Liver (tissue), 8 donors: ENCODE measurements at regions not wholly inside any gene's neighbourhood (a gene's known extent, or its start where the extent isn't known, plus 50 kb on each side); places are given as distances from the start of the nearest gene placed in this dataset.

ENCODE experiments used
- DNase-seq: peaks from one replicate; pipeline ENCODE4 v3.0.0-alpha.2; 2017; ENCODE audit warnings: low spot score
- H3K27ac ChIP-seq, 2 donors: one replicate each; pipeline ENCODE4 v1.7.0; 2013; ENCODE audit warnings: inconsistent platforms in 2 of 2, low read length in 2 of 2, control low read depth in 1 of 2, low read depth in 1 of 2, mild to moderate bottlenecking in 1 of 2
- H3K27me3 ChIP-seq, 4 donors: one replicate each; pipeline versions ENCODE4 v1.6.1 to v1.7.0; 2013; ENCODE audit warnings: low read length in 3 of 4, inconsistent platforms in 1 of 4, mild to moderate bottlenecking in 1 of 4, moderate library complexity in 1 of 4; ENCODE audit not compliant: control insufficient read depth in 4 of 4, insufficient read depth in 4 of 4
- H3K36me3 ChIP-seq, 4 donors: one replicate each; pipeline versions ENCODE4 v1.6.1 to v1.7.0; 2013; ENCODE audit warnings: low read length in 3 of 4, mild to moderate bottlenecking in 3 of 4, low read depth in 1 of 4, moderate library complexity in 1 of 4; ENCODE audit not compliant: control insufficient read depth in 4 of 4, insufficient read depth in 3 of 4
- H3K4me1 ChIP-seq, 4 donors: one replicate each; pipeline versions ENCODE4 v1.6.1 to v1.7.0; 2013; ENCODE audit warnings: low read length in 3 of 4, mild to moderate bottlenecking in 3 of 4, moderate library complexity in 1 of 4; ENCODE audit not compliant: control insufficient read depth in 4 of 4, insufficient read depth in 4 of 4
- H3K4me3 ChIP-seq, 3 donors: one replicate each; pipeline versions ENCODE4 v1.6.1 to v1.7.0; 2013; ENCODE audit warnings: low read length in 3 of 3, control low read depth in 1 of 3, low read depth in 1 of 3, mild to moderate bottlenecking in 1 of 3
- H3K9ac ChIP-seq, 2 donors: one replicate each; pipeline ENCODE4 v1.7.0; 2013; ENCODE audit warnings: low read length in 2 of 2, mild to moderate bottlenecking in 2 of 2, moderate library complexity in 2 of 2, control low read depth in 1 of 2, low read depth in 1 of 2
- H3K9me3 ChIP-seq, 4 donors: one replicate each; pipeline versions ENCODE4 v1.6.1 to v1.7.0; 2013; ENCODE audit warnings: low read length in 3 of 4; ENCODE audit not compliant: control insufficient read depth in 4 of 4
- EGR1 ChIP-seq, 2 donors: IDR thresholded peaks; 2 replicates each; pipeline ENCODE4 v1.6.1; 2016 to 2018; ENCODE audit warnings: antibody characterized with exemption in 2 of 2, low read depth in 2 of 2
- FOXA1 ChIP-seq: IDR thresholded peaks from 2 replicates; pipeline ENCODE4 v1.6.1; 2016; ENCODE audit warnings: antibody characterized with exemption
- FOXA2 ChIP-seq: IDR thresholded peaks from 2 replicates; pipeline ENCODE4 v1.6.1; 2016; ENCODE audit warnings: antibody characterized with exemption
- GABPA ChIP-seq, 2 donors: IDR thresholded peaks in 1 of 2; conservative IDR thresholded peaks in 1 of 2; 2 replicates each; pipeline ENCODE4 v1.6.1; 2016; ENCODE audit warnings: antibody characterized with exemption in 2 of 2, mild to moderate bottlenecking in 1 of 2, moderate library complexity in 1 of 2
- HNF4A ChIP-seq, 2 donors: conservative IDR thresholded peaks; 2 replicates each; pipeline ENCODE4 v1.6.1; 2016; ENCODE audit warnings: antibody characterized with exemption in 2 of 2, mild to moderate bottlenecking in 2 of 2
- HNF4G ChIP-seq: IDR thresholded peaks from 2 replicates; pipeline ENCODE4 v1.6.1; 2016; ENCODE audit warnings: antibody characterized with exemption
- JUND ChIP-seq, 2 donors: IDR thresholded peaks; 2 replicates each; pipeline ENCODE4 v1.6.1; 2016; ENCODE audit warnings: antibody characterized with exemption in 2 of 2
- NR2F2 ChIP-seq: IDR thresholded peaks from 2 replicates; pipeline ENCODE4 v1.6.1; 2016; ENCODE audit warnings: antibody characterized with exemption
- RAD21 ChIP-seq, 2 donors: IDR thresholded peaks; 2 replicates each; pipeline ENCODE4 v1.6.1; 2016; ENCODE audit warnings: antibody characterized with exemption in 2 of 2, mild to moderate bottlenecking in 2 of 2
- RXRA ChIP-seq, 2 donors: IDR thresholded peaks; 2 replicates each; pipeline ENCODE4 v1.6.1; 2017 to 2018; ENCODE audit warnings: antibody characterized with exemption in 2 of 2, mild to moderate bottlenecking in 1 of 2
- SP1 ChIP-seq: IDR thresholded peaks from 2 replicates; pipeline ENCODE4 v1.6.1; 2018; ENCODE audit warnings: antibody characterized with exemption, mild to moderate bottlenecking
- TAF1 ChIP-seq: conservative IDR thresholded peaks from 2 replicates; pipeline ENCODE4 v1.6.1; 2016; ENCODE audit warnings: antibody characterized with exemption, mild to moderate bottlenecking
- YY1 ChIP-seq: IDR thresholded peaks from 2 replicates; pipeline ENCODE4 v1.6.1; 2016; ENCODE audit warnings: antibody characterized with exemption, mild to moderate bottlenecking
- WGBS: extraction: QIAGEN DNeasy Blood & Tissue Kit; methylation state at CpG from one replicate; pipeline ENCODE4 v1.1.7; 2013; 5-methylcytosine and 5-hydroxymethylcytosine counted together
- TF ChIP-seq, protein P1 (sequence below): IDR thresholded peaks from 2 replicates; pipeline ENCODE4 v1.6.1; 2016; ENCODE audit warnings: antibody characterized with exemption
- TF ChIP-seq, protein P2 (sequence below): fragments of 150-350 bp; IDR thresholded peaks from 2 replicates; pipeline ENCODE4 v1.5.1; 2017; ENCODE audit warnings: improper control_type of control experiment, low read depth, low read length; ENCODE audit not compliant: missing input control
- TF ChIP-seq, protein P3 (sequence below): IDR thresholded peaks from 2 replicates; pipeline ENCODE4 v1.6.1; 2016; ENCODE audit warnings: antibody characterized with exemption
- TF ChIP-seq, protein P4 (sequence below): IDR thresholded peaks from 2 replicates; pipeline ENCODE4 v1.6.1; 2016; ENCODE audit warnings: antibody characterized with exemption, mild to moderate bottlenecking
- TF ChIP-seq, protein P5 (sequence below): IDR thresholded peaks from 2 replicates; pipeline ENCODE4 v1.6.1; 2016; ENCODE audit warnings: antibody characterized with exemption
- donor health status: healthy.
- donor health status: healthy.
- donor health status: healthy.
- donor health status: healthy.
- donor health status: healthy.

DNA sequence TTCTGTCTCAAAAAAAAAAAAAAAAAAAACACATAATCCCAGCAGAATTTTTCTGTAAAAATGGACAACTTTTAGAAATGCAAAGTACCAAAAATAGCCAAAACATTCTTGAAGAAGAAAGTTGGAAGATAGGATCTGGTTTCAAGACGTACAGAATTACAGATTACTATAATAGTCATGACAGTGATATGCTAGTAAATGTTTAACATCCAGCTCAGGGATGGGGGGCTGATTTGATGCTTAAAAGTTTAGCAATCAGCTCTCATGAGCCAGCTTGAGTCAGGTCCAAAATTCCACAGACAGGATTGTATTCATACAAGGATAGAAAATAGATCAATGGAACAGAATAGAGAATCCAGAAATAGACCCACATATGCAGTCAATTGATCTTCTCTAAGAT lies 100.5 kb downstream of the CYB561 start:
- TF ChIP-seq HNF4G (no peak), RXRA (IDR thresholded peaks at IDR 0.05) (no peak), FOXA1 (no peak), JUND (IDR thresholded peaks at IDR 0.05) (no peak), EGR1 (IDR thresholded peaks at IDR 0.05; ENCODE audit: low read depth in 2 of 2) (no peak), FOXA2 (no peak), RAD21 (IDR thresholded peaks at IDR 0.05) (no peak), HNF4A (conservative IDR thresholded peaks at IDR 0.05) (no peak)
- TF ChIP-seq, protein P1, sequence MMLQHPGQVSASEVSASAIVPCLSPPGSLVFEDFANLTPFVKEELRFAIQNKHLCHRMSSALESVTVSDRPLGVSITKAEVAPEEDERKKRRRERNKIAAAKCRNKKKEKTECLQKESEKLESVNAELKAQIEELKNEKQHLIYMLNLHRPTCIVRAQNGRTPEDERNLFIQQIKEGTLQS = no peak
- TF ChIP-seq, protein P2, sequence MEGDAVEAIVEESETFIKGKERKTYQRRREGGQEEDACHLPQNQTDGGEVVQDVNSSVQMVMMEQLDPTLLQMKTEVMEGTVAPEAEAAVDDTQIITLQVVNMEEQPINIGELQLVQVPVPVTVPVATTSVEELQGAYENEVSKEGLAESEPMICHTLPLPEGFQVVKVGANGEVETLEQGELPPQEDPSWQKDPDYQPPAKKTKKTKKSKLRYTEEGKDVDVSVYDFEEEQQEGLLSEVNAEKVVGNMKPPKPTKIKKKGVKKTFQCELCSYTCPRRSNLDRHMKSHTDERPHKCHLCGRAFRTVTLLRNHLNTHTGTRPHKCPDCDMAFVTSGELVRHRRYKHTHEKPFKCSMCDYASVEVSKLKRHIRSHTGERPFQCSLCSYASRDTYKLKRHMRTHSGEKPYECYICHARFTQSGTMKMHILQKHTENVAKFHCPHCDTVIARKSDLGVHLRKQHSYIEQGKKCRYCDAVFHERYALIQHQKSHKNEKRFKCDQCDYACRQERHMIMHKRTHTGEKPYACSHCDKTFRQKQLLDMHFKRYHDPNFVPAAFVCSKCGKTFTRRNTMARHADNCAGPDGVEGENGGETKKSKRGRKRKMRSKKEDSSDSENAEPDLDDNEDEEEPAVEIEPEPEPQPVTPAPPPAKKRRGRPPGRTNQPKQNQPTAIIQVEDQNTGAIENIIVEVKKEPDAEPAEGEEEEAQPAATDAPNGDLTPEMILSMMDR = no peak
- TF ChIP-seq, protein P3, sequence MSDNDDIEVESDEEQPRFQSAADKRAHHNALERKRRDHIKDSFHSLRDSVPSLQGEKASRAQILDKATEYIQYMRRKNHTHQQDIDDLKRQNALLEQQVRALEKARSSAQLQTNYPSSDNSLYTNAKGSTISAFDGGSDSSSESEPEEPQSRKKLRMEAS = no peak
- Histone ChIP-seq H3K4me1 (peaks cover 0 to 2% (median 0%) of the 10 kb centered on the region in 4 donors), H3K36me3 (no peaks in the 10 kb centered on the region), H3K9ac (no peak overlapping the region), H3K27ac (no peak overlapping the region), H3K9me3 (no peaks in the 10 kb centered on the region), H3K27me3 (no peaks in the 10 kb centered on the region), H3K4me3 (no peak overlapping the region)
- WGBS = 37% methylated on average over 1 of the region's 1 CpG
- DNase-seq = no peak

DNA sequence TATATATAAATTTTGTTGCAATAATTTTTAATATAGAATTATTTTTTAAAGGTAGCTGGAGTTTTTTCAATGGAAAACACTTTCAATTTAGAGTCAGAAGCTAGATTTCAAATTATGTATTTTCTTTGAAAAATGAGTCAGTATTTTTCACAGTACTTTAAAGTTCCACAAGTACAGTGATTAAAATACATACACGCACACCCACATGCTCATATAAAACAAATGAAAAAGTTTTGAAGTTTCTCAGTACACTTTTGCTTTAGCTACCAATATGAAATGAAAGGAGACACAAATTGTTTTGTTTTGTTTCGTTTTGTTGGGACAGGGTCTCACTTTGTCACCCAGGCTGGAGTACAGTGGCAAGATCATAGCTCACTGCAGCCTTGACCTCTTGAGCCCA lies 98.6 kb downstream of the CYB561 start:
- H3K9me3 ChIP-seq = no peaks in the 10 kb centered on the region
- TF ChIP-seq, protein P4, sequence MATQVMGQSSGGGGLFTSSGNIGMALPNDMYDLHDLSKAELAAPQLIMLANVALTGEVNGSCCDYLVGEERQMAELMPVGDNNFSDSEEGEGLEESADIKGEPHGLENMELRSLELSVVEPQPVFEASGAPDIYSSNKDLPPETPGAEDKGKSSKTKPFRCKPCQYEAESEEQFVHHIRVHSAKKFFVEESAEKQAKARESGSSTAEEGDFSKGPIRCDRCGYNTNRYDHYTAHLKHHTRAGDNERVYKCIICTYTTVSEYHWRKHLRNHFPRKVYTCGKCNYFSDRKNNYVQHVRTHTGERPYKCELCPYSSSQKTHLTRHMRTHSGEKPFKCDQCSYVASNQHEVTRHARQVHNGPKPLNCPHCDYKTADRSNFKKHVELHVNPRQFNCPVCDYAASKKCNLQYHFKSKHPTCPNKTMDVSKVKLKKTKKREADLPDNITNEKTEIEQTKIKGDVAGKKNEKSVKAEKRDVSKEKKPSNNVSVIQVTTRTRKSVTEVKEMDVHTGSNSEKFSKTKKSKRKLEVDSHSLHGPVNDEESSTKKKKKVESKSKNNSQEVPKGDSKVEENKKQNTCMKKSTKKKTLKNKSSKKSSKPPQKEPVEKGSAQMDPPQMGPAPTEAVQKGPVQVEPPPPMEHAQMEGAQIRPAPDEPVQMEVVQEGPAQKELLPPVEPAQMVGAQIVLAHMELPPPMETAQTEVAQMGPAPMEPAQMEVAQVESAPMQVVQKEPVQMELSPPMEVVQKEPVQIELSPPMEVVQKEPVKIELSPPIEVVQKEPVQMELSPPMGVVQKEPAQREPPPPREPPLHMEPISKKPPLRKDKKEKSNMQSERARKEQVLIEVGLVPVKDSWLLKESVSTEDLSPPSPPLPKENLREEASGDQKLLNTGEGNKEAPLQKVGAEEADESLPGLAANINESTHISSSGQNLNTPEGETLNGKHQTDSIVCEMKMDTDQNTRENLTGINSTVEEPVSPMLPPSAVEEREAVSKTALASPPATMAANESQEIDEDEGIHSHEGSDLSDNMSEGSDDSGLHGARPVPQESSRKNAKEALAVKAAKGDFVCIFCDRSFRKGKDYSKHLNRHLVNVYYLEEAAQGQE = no peak
- TF ChIP-seq, protein P1 = no peak
- TF ChIP-seq HNF4G (no peak), JUND (IDR thresholded peaks at IDR 0.05) (no peak), FOXA1 (no peak), EGR1 (IDR thresholded peaks at IDR 0.05; ENCODE audit: low read depth in 2 of 2) (no peak), GABPA (IDR thresholded peaks at IDR 0.05 in 1 of 2, conservative IDR thresholded peaks at IDR 0.05 in 1 of 2) (no peak), SP1 (no peak), RAD21 (IDR thresholded peaks at IDR 0.05) (no peak), RXRA (IDR thresholded peaks at IDR 0.05) (no peak), FOXA2 (no peak), TAF1 (no peak), NR2F2 (no peak), YY1 (no peak), HNF4A (conservative IDR thresholded peaks at IDR 0.05) (no peak)
- TF ChIP-seq, protein P3 = no peak
- TF ChIP-seq, protein P5, sequence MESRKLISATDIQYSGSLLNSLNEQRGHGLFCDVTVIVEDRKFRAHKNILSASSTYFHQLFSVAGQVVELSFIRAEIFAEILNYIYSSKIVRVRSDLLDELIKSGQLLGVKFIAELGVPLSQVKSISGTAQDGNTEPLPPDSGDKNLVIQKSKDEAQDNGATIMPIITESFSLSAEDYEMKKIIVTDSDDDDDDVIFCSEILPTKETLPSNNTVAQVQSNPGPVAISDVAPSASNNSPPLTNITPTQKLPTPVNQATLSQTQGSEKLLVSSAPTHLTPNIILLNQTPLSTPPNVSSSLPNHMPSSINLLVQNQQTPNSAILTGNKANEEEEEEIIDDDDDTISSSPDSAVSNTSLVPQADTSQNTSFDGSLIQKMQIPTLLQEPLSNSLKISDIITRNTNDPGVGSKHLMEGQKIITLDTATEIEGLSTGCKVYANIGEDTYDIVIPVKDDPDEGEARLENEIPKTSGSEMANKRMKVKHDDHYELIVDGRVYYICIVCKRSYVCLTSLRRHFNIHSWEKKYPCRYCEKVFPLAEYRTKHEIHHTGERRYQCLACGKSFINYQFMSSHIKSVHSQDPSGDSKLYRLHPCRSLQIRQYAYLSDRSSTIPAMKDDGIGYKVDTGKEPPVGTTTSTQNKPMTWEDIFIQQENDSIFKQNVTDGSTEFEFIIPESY = no peak
- H3K4me3 ChIP-seq = no peak overlapping the region
- peaks cover 0 to 2% (median 0%) of the 10 kb centered on the region in 4 donors for H3K4me1 ChIP-seq
- H3K27ac ChIP-seq = no peak overlapping the region
- WGBS = 80% methylated on average over 2 of the region's 2 CpGs
- DNase-seq = no peak
- no peak overlapping the region for H3K9ac ChIP-seq
- H3K36me3 ChIP-seq = no peaks in the 10 kb centered on the region
- H3K27me3 ChIP-seq = no peaks in the 10 kb centered on the region
